OCI-LY7 (cell line): ENCODE measurements at regions not wholly inside any gene's neighbourhood (a gene's known extent, or its start where the extent isn't known, plus 50 kb on each side); places are given as distances from the start of the nearest gene placed in this dataset.

Experiments used
- BruUV-seq: library from RNA; stranded (reverse); fragments of 400-500 nt; replicated peaks from 2 replicates; lab custom pipeline; 2021; lab: Mats Ljungman, UMichigan
- CTCF ChIA-PET: fragments of 300-600 bp; sonication (Branson Sonifier 250); formaldehyde crosslinking; loops from one replicate; lab custom pipeline; 2022; ENCODE audit warnings: antibody characterized with exemption; ENCODE audit not compliant: unreplicated experiment; lab: Charles Lee
- POLR2A ChIA-PET: fragments of 300-600 bp; sonication (Branson Sonifier 250); formaldehyde crosslinking; loops from one replicate; lab custom pipeline; 2022; ENCODE audit warnings: antibody characterized with exemption; lab: Charles Lee
- DNase-seq: peaks from one replicate; pipeline ENCODE4 v3.0.0-alpha.2; 2015; ENCODE audit warnings: low spot score
- H2AFZ ChIP-seq: fragments of 200-600 bp; sonication (generic), shearing (Covaris generic); 2 replicates; pipeline ENCODE4 v1.6.1; 2014; ENCODE audit warnings: mild to moderate bottlenecking, antibody characterized with exemption, low read length, moderate library complexity
- H3K27ac ChIP-seq: fragments of 200-600 bp; sonication (generic); 2 replicates; pipeline ENCODE4 v1.5.1; 2014; ENCODE audit warnings: mixed run types, low read depth, mild to moderate bottlenecking, moderate library complexity, low read length, inconsistent platforms; ENCODE audit not compliant: poor library complexity, severe bottlenecking
- H3K36me3 ChIP-seq: fragments of 200-600 bp; sonication (generic); 2 replicates; pipeline ENCODE4 v1.6.1; 2014; ENCODE audit warnings: mild to moderate bottlenecking, antibody characterized with exemption, low read length, moderate library complexity, mixed read lengths; ENCODE audit not compliant: insufficient read depth
- H3K4me1 ChIP-seq: fragments of 200-600 bp; sonication (generic); 2 replicates; pipeline ENCODE4 v1.5.1; 2014; ENCODE audit warnings: mild to moderate bottlenecking, low read length; ENCODE audit not compliant: insufficient read depth, poor library complexity, severe bottlenecking
- H3K4me2 ChIP-seq: fragments of 200-600 bp; sonication (generic); 2 replicates; pipeline ENCODE4 v1.6.1; 2014; ENCODE audit warnings: mild to moderate bottlenecking, low read length
- H3K4me3 ChIP-seq: fragments of 200-600 bp; sonication (generic); 2 replicates; pipeline ENCODE4 v1.5.1; 2014; ENCODE audit warnings: mild to moderate bottlenecking, low read depth, low read length; ENCODE audit not compliant: poor library complexity, severe bottlenecking
- H3K79me2 ChIP-seq: fragments of 200-600 bp; sonication (generic); 2 replicates; pipeline ENCODE4 v1.6.1; 2016; ENCODE audit warnings: low read depth, mild to moderate bottlenecking, low read length, moderate library complexity, mixed read lengths; ENCODE audit not compliant: insufficient read depth
- H3K9me2 ChIP-seq: fragments of 200-600 bp; sonication (generic); 2 replicates; pipeline ENCODE4 v1.6.1; 2016; ENCODE audit warnings: mild to moderate bottlenecking, low read length, mixed read lengths; ENCODE audit not compliant: insufficient read depth
- H3K9me3 ChIP-seq: fragments of 200-600 bp; sonication (generic); 2 replicates; pipeline ENCODE4 v1.6.1; 2014; ENCODE audit warnings: mild to moderate bottlenecking, mixed run types, low read length, mixed read lengths
- H4K20me1 ChIP-seq: fragments of 200-600 bp; sonication (generic); 2 replicates; pipeline ENCODE4 v1.6.1; 2014; ENCODE audit warnings: mild to moderate bottlenecking, antibody characterized with exemption, low read length, moderate library complexity, mixed read lengths; ENCODE audit not compliant: insufficient read depth
- CTCF ChIP-seq: fragments of 200-600 bp; sonication (generic); conservative IDR thresholded peaks from 2 replicates; pipeline ENCODE4 v1.5.1; 2014; ENCODE audit warnings: mild to moderate bottlenecking, antibody characterized with exemption, low read length, moderate library complexity, mixed read lengths
- EZH2phosphoT487 ChIP-seq: fragments of 200-600 bp; sonication (generic); IDR thresholded peaks from 2 replicates; pipeline ENCODE4 v1.6.1; 2018; ENCODE audit warnings: low read depth, borderline replicate concordance, mild to moderate bottlenecking, mixed run types, antibody characterized with exemption, low read length, moderate library complexity, mixed read lengths
- intact Hi-C: fragments of 100-400 bp; cut with micrococcal nuclease; formaldehyde crosslinking; loops from one replicate; pipeline ENCODE4 v1.10.0; 2022; ENCODE audit not compliant: unreplicated experiment

- no peaks in the 10 kb centered on the region for H3K79me2 ChIP-seq
- BruUV-seq, result no TSS peak
- DNase-seq, result no peak
Measured at GRCh38 chr11:70490208-70490607, 91.9 kb downstream of the CTTN start.

GRCh38 chr11:70490723-70491558, 92.6 kb downstream of the CTTN start:
- H4K20me1 ChIP-seq, result no peaks in the 10 kb centered on the region
- no peak overlapping the region for H3K4me3 ChIP-seq
- ChIA-PET POLR2A (no interaction called here), CTCF (no interaction called here)
- no peaks in the 10 kb centered on the region for H3K9me3 ChIP-seq
- intact Hi-C loops, result no loop called here
- no peak for DNase-seq
- TF ChIP-seq CTCF (no peak), EZH2phosphoT487 (no peak)
- no peaks in the 10 kb centered on the region for H3K36me3 ChIP-seq
- H3K4me2 ChIP-seq, result no peak overlapping the region
- BruUV-seq, result no TSS peak
- H3K9me2 ChIP-seq, result no peaks in the 10 kb centered on the region
- H2AFZ ChIP-seq, result no peak overlapping the region
- H3K79me2 ChIP-seq, result no peaks in the 10 kb centered on the region
- no peaks in the 10 kb centered on the region for H3K4me1 ChIP-seq
- no peak overlapping the region for H3K27ac ChIP-seq

More at GRCh38 chr11:70490208-70490607, 91.9 kb downstream of the CTTN start:
- Histone ChIP-seq H3K4me3 (no peak overlapping the region), H4K20me1 (no peaks in the 10 kb centered on the region), H3K36me3 (no peaks in the 10 kb centered on the region), H3K27ac (no peak overlapping the region), H3K9me2 (no peaks in the 10 kb centered on the region), H3K9me3 (no peaks in the 10 kb centered on the region), H2AFZ (no peak overlapping the region), H3K4me2 (no peak overlapping the region), H3K4me1 (no peaks in the 10 kb centered on the region)
- intact Hi-C loops, result no loop called here
- ChIA-PET CTCF (no interaction called here), POLR2A (no interaction called here)
- TF ChIP-seq CTCF, result no peak
- TF ChIP-seq EZH2phosphoT487, result no peak

- POLR2A ChIA-PET, result no interaction called here
- intact Hi-C loops, result no loop called here
Measured at GRCh38 chr11:70491696-70492472, 93.6 kb downstream of the CTTN start.

More at GRCh38 chr11:70491696-70492472, 93.6 kb downstream of the CTTN start:
- H3K27ac ChIP-seq, result no peak overlapping the region
- H3K4me3 ChIP-seq, result no peak overlapping the region
- H3K9me3 ChIP-seq, result no peaks in the 10 kb centered on the region
- H4K20me1 ChIP-seq, result no peaks in the 10 kb centered on the region
- H3K36me3 ChIP-seq, result no peaks in the 10 kb centered on the region
- H3K4me1 ChIP-seq, result no peaks in the 10 kb centered on the region
- no peaks in the 10 kb centered on the region for H3K79me2 ChIP-seq
- no TSS peak for BruUV-seq
- DNase-seq, result no peak
- no peak for TF ChIP-seq EZH2phosphoT487
- TF ChIP-seq CTCF, result no peak
- H2AFZ ChIP-seq, result no peak overlapping the region
- CTCF ChIA-PET, result no interaction called here
- no peaks in the 10 kb centered on the region for H3K9me2 ChIP-seq
- H3K4me2 ChIP-seq, result no peak overlapping the region
